WTC11 (cell line): ENCODE measurements at regions not wholly inside any gene's neighbourhood (a gene's known extent, or its start where the extent isn't known, plus 50 kb on each side); places are given as distances from the start of the nearest gene placed in this dataset.

Source experiments
- ATAC-seq: fragments of 200-7000 bp; cut with Tn5 transposase; 2 replicates; pipeline ENCODE4 v1.10.0; 2021; ENCODE audit warnings: mild to moderate bottlenecking, moderate library complexity
- CTCF ChIA-PET: fragments of 300-600 bp; sonication (Branson Sonifier 250); formaldehyde crosslinking; loops from one replicate; lab custom pipeline; 2021; ENCODE audit warnings: antibody characterized with exemption; lab: Charles Lee
- POLR2A ChIA-PET: fragments of 350-600 bp; sonication (Branson Sonifier 250); formaldehyde crosslinking; loops from one replicate; lab custom pipeline; 2021; ENCODE audit warnings: antibody characterized with exemption; lab: Charles Lee
- DNase-seq: peaks from one replicate; pipeline ENCODE4 v3.0.0; 2021; ENCODE audit warnings: low spot score
- H3K27ac Mint-ChIP-seq: 2 replicates; pipeline ENCODE4 v1.8.0; 2021; ENCODE audit warnings: mixed read lengths
- H3K27me3 Mint-ChIP-seq: 2 replicates; pipeline ENCODE4 v1.8.0; 2021; ENCODE audit warnings: low read depth, mild to moderate bottlenecking, moderate library complexity, mixed read lengths
- H3K36me3 Mint-ChIP-seq: 2 replicates; pipeline ENCODE4 v1.8.0; 2021; ENCODE audit warnings: mixed read lengths
- H3K4me1 Mint-ChIP-seq: 2 replicates; pipeline ENCODE4 v1.8.0; 2022; ENCODE audit warnings: mixed read lengths
- H3K4me3 Mint-ChIP-seq: 2 replicates; pipeline ENCODE4 v1.8.0; 2021; ENCODE audit warnings: mild to moderate bottlenecking, moderate library complexity, mixed read lengths
- H3K9me3 Mint-ChIP-seq: 2 replicates; pipeline ENCODE4 v1.8.0; 2021; ENCODE audit warnings: mixed read lengths
- ESRRA ChIP-seq: sonication (generic); formaldehyde crosslinking; IDR thresholded peaks from 2 replicates; pipeline ENCODE4 v1.8.1; 2022; ENCODE audit warnings: mild to moderate bottlenecking, missing genetic modification reagents, borderline replicate concordance
- ETV6 ChIP-seq: sonication (generic); formaldehyde crosslinking; IDR thresholded peaks from 2 replicates; pipeline ENCODE4 v1.8.1; 2022; ENCODE audit warnings: mild to moderate bottlenecking, missing genetic modification reagents
- IRF2 ChIP-seq: sonication (generic); formaldehyde crosslinking; IDR thresholded peaks from 2 replicates; pipeline ENCODE4 v1.8.0; 2022; ENCODE audit warnings: low read depth, missing genetic modification reagents, borderline replicate concordance
- JUN ChIP-seq: sonication (generic); formaldehyde crosslinking; IDR thresholded peaks from 2 replicates; pipeline ENCODE4 v1.8.0; 2023; ENCODE audit warnings: mild to moderate bottlenecking, missing genetic modification reagents
- KAT7 ChIP-seq: sonication (generic); formaldehyde crosslinking; IDR thresholded peaks from 2 replicates; pipeline ENCODE4 v1.8.1; 2023; ENCODE audit warnings: missing genetic modification reagents, mild to moderate bottlenecking, borderline replicate concordance
- PREB ChIP-seq: sonication (generic); formaldehyde crosslinking; IDR thresholded peaks from 2 replicates; pipeline ENCODE4 v1.8.1; 2022; ENCODE audit warnings: mild to moderate bottlenecking, missing genetic modification reagents, moderate library complexity, borderline replicate concordance
- TEAD1 ChIP-seq: sonication (generic); formaldehyde crosslinking; IDR thresholded peaks from 2 replicates; pipeline ENCODE4 v1.8.0; 2022; ENCODE audit warnings: mild to moderate bottlenecking, missing genetic modification reagents
- ZBTB43 ChIP-seq: sonication (generic); formaldehyde crosslinking; IDR thresholded peaks from 2 replicates; pipeline ENCODE4 v1.8.1; 2023; ENCODE audit warnings: mild to moderate bottlenecking, missing genetic modification reagents
- ZNF121 ChIP-seq: sonication (generic); formaldehyde crosslinking; IDR thresholded peaks from 2 replicates; pipeline ENCODE4 v1.8.0; 2023; ENCODE audit warnings: missing genetic modification reagents
- ZNF263 ChIP-seq: sonication (generic); formaldehyde crosslinking; IDR thresholded peaks from 2 replicates; pipeline ENCODE4 v1.8.1; 2022; ENCODE audit warnings: low read depth, mild to moderate bottlenecking, moderate library complexity, missing genetic modification reagents
- ZNF281 ChIP-seq: sonication (generic); formaldehyde crosslinking; IDR thresholded peaks from 2 replicates; pipeline ENCODE4 v1.8.0; 2023; ENCODE audit warnings: mild to moderate bottlenecking, missing genetic modification reagents
- TF ChIP-seq, protein P1 (sequence below): sonication (generic); formaldehyde crosslinking; IDR thresholded peaks from 2 replicates; pipeline ENCODE4 v1.8.0; 2022; ENCODE audit warnings: mild to moderate bottlenecking, missing genetic modification reagents
- TF ChIP-seq, protein P2 (sequence below): sonication (generic); formaldehyde crosslinking; IDR thresholded peaks from 2 replicates; pipeline ENCODE4 v1.8.0; 2023; ENCODE audit warnings: missing genetic modification reagents, mild to moderate bottlenecking, borderline replicate concordance
- TF ChIP-seq, protein P3 (sequence below): sonication (generic); formaldehyde crosslinking; IDR thresholded peaks from 2 replicates; pipeline ENCODE4 v1.8.0; 2022; ENCODE audit warnings: mild to moderate bottlenecking, missing genetic modification reagents
- TF ChIP-seq, protein P4 (sequence below): sonication (generic); formaldehyde crosslinking; conservative IDR thresholded peaks from 2 replicates; pipeline ENCODE4 v1.8.1; 2022; ENCODE audit warnings: mild to moderate bottlenecking, missing genetic modification reagents
- TF ChIP-seq, protein P5 (sequence below): sonication (generic); formaldehyde crosslinking; conservative IDR thresholded peaks from 2 replicates; pipeline ENCODE4 v1.8.1; 2023; ENCODE audit warnings: mild to moderate bottlenecking, low read depth, missing genetic modification reagents, moderate library complexity
- TF ChIP-seq, protein P6 (sequence below): fragments of 200-600 bp; IDR thresholded peaks from 2 replicates; pipeline ENCODE4 v1.8.0; 2022; ENCODE audit warnings: antibody characterized with exemption

DNA sequence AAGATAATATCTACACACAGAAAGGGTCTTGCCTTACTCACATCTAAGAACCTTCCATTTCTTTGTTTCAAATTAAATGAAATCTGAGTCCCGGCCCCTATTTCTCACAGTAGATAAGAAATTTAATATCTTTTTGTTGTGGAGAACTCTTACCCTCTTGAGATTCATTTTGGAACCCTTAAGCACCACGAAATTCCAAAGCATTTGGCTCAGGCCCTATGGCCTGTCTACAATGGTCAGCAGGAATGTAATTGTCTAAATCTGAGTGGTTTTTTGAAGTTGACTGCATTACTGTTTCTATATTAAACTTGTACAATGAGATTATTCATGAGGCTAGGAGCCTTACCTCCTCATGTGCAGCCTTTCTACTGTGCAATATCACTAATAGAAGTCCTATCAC, 723.3 kb downstream of the TSN start (continued):
- TF ChIP-seq, protein P1, sequence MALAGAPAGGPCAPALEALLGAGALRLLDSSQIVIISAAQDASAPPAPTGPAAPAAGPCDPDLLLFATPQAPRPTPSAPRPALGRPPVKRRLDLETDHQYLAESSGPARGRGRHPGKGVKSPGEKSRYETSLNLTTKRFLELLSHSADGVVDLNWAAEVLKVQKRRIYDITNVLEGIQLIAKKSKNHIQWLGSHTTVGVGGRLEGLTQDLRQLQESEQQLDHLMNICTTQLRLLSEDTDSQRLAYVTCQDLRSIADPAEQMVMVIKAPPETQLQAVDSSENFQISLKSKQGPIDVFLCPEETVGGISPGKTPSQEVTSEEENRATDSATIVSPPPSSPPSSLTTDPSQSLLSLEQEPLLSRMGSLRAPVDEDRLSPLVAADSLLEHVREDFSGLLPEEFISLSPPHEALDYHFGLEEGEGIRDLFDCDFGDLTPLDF: no peak
- TF ChIP-seq ZNF281 (CRISPR knock-in tag) (no peak), ZBTB43 (no peak), ETV6 (CRISPR knock-in tag) (no peak), ZNF263 (CRISPR knock-in tag) (no peak)
- TF ChIP-seq, all 79 proteins: peak for 0

DNA sequence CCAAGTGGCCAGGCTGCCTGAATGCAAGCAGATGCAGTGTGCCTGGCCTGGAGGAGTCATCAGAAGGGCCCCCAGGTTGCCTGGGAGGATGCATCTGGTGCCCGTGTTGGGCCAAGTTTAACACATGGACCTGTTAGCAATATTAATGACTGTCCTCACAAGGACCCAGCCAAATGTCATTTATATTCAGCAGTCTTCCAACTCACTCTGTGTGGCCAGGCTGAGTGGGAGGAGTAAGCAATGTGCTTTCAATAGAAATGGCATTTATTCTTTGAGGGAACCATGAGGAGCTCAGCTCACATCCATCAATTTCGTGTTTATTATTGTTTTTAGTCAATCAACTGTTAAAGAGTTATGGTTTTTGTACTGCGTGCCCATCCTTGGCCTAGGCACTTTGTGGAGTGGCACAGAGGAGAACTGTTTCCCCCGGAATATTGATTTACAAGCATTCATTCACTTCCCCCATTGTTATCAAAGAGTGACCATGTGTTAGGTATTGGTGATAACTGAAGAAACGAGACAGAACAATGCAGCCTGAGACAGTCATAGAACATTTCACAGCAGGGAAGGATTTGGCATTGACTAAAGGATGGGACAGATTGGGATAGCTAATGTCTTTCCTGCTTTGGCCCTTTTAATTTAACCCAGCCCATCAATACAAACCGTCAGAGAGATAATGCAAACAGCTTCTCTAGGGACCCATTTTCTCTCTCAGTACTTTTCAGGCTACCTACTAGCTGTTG, 725.2 kb downstream of the TSN start:
- Mint-ChIP-seq H3K4me1 (peaks cover 33% of the 10 kb centered on the region), H3K27me3 (no peaks in the 10 kb centered on the region), H3K4me3 (no peak overlapping the region), H3K27ac (no peak overlapping the region), H3K36me3 (peaks cover 14% of the 10 kb centered on the region), H3K9me3 (peaks cover 22% of the 10 kb centered on the region)
- ChIA-PET CTCF (no interaction called here), POLR2A (no interaction called here)
- DNase-seq (no peak), ATAC-seq (no peak)
- TF ChIP-seq, protein P2, sequence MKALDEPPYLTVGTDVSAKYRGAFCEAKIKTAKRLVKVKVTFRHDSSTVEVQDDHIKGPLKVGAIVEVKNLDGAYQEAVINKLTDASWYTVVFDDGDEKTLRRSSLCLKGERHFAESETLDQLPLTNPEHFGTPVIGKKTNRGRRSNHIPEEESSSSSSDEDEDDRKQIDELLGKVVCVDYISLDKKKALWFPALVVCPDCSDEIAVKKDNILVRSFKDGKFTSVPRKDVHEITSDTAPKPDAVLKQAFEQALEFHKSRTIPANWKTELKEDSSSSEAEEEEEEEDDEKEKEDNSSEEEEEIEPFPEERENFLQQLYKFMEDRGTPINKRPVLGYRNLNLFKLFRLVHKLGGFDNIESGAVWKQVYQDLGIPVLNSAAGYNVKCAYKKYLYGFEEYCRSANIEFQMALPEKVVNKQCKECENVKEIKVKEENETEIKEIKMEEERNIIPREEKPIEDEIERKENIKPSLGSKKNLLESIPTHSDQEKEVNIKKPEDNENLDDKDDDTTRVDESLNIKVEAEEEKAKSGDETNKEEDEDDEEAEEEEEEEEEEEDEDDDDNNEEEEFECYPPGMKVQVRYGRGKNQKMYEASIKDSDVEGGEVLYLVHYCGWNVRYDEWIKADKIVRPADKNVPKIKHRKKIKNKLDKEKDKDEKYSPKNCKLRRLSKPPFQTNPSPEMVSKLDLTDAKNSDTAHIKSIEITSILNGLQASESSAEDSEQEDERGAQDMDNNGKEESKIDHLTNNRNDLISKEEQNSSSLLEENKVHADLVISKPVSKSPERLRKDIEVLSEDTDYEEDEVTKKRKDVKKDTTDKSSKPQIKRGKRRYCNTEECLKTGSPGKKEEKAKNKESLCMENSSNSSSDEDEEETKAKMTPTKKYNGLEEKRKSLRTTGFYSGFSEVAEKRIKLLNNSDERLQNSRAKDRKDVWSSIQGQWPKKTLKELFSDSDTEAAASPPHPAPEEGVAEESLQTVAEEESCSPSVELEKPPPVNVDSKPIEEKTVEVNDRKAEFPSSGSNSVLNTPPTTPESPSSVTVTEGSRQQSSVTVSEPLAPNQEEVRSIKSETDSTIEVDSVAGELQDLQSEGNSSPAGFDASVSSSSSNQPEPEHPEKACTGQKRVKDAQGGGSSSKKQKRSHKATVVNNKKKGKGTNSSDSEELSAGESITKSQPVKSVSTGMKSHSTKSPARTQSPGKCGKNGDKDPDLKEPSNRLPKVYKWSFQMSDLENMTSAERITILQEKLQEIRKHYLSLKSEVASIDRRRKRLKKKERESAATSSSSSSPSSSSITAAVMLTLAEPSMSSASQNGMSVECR (CRISPR knock-in tag): no peak
- TF ChIP-seq ESRRA: no peak
- no peak for TF ChIP-seq JUN
- TF ChIP-seq, protein P3, sequence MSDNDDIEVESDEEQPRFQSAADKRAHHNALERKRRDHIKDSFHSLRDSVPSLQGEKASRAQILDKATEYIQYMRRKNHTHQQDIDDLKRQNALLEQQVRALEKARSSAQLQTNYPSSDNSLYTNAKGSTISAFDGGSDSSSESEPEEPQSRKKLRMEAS (CRISPR knock-in tag): no peak
- TF ChIP-seq ZNF121 (CRISPR knock-in tag): no peak
- TF ChIP-seq, protein P4, sequence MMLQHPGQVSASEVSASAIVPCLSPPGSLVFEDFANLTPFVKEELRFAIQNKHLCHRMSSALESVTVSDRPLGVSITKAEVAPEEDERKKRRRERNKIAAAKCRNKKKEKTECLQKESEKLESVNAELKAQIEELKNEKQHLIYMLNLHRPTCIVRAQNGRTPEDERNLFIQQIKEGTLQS: no peak
- no peak for TF ChIP-seq PREB
- TF ChIP-seq, protein P5, sequence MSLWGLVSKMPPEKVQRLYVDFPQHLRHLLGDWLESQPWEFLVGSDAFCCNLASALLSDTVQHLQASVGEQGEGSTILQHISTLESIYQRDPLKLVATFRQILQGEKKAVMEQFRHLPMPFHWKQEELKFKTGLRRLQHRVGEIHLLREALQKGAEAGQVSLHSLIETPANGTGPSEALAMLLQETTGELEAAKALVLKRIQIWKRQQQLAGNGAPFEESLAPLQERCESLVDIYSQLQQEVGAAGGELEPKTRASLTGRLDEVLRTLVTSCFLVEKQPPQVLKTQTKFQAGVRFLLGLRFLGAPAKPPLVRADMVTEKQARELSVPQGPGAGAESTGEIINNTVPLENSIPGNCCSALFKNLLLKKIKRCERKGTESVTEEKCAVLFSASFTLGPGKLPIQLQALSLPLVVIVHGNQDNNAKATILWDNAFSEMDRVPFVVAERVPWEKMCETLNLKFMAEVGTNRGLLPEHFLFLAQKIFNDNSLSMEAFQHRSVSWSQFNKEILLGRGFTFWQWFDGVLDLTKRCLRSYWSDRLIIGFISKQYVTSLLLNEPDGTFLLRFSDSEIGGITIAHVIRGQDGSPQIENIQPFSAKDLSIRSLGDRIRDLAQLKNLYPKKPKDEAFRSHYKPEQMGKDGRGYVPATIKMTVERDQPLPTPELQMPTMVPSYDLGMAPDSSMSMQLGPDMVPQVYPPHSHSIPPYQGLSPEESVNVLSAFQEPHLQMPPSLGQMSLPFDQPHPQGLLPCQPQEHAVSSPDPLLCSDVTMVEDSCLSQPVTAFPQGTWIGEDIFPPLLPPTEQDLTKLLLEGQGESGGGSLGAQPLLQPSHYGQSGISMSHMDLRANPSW (CRISPR knock-in tag): no peak
- TF ChIP-seq, protein P6, sequence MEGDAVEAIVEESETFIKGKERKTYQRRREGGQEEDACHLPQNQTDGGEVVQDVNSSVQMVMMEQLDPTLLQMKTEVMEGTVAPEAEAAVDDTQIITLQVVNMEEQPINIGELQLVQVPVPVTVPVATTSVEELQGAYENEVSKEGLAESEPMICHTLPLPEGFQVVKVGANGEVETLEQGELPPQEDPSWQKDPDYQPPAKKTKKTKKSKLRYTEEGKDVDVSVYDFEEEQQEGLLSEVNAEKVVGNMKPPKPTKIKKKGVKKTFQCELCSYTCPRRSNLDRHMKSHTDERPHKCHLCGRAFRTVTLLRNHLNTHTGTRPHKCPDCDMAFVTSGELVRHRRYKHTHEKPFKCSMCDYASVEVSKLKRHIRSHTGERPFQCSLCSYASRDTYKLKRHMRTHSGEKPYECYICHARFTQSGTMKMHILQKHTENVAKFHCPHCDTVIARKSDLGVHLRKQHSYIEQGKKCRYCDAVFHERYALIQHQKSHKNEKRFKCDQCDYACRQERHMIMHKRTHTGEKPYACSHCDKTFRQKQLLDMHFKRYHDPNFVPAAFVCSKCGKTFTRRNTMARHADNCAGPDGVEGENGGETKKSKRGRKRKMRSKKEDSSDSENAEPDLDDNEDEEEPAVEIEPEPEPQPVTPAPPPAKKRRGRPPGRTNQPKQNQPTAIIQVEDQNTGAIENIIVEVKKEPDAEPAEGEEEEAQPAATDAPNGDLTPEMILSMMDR: no peak
- TF ChIP-seq IRF2: no peak
- no peak for TF ChIP-seq KAT7
- TF ChIP-seq, protein P1: no peak
- TF ChIP-seq TEAD1 (CRISPR knock-in tag): no peak
